ENCODE measurements at regions not wholly inside any gene's neighbourhood (a gene's known extent, or its start where the extent isn't known, plus 50 kb on each side); places are given as distances from the start of the nearest gene placed in this dataset.

GRCh38 chr17:65287040-65287439 lies 149.9 kb downstream of the RGS9 start:
- TF ChIP-seq CTCF (IDR thresholded peaks at IDR 0.05), result no peak
- no peak for TF ChIP-seq ZFX (IDR thresholded peaks at IDR 0.05; ENCODE audit: borderline replicate concordance)

Data from 22Rv1 (cell line).